GM12892 (cell line): ENCODE measurements at regions not wholly inside any gene's neighbourhood (a gene's known extent, or its start where the extent isn't known, plus 50 kb on each side); places are given as distances from the start of the nearest gene placed in this dataset.

ENCODE experiments used
- POLR2A ChIP-seq: IDR thresholded peaks from 2 replicates; pipeline ENCODE4 v1.6.1; 2011; ENCODE audit warnings: low read depth, low read length, control low read depth
- POLR2AphosphoS5 ChIP-seq: IDR thresholded peaks from 2 replicates; pipeline ENCODE4 v1.6.1; 2011; ENCODE audit warnings: low read depth, low read length, control low read depth

DNA sequence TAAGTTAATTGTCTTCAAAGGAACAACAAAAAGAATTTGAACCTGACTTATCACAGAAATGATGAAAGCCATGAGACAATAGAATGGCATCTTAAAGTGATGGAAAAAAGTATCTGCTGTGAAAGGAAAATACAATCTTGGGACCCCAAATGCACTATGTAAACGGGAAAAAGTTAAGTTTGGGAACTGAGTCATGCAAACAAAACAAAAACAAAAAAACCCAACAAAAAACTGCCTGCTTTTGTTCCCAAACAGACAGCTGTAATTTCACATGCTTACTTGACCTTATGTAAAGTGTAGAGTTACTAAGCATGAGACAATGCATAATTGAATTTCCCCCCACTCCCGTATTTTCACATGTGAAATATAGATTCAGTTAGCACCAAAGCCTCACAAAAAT is 122.1 kb upstream of the RBMS1 start:
- TF ChIP-seq POLR2AphosphoS5 (no peak), POLR2A (no peak)
